PFSK-1 (cell line): ENCODE measurements at regions not wholly inside any gene's neighbourhood (a gene's known extent, or its start where the extent isn't known, plus 50 kb on each side); places are given as distances from the start of the nearest gene placed in this dataset.

ENCODE experiments used
- FOXP2 ChIP-seq: optimal IDR thresholded peaks from 2 replicates; pipeline ENCODE3; 2011; ENCODE audit warnings: borderline replicate concordance, control low read depth, inconsistent platforms; ENCODE audit not compliant: insufficient read depth; ENCODE audit errors: extremely low read length, extremely low read depth
- POLR2AphosphoS5 ChIP-seq: IDR thresholded peaks from 2 replicates; pipeline ENCODE4 v1.6.1; 2012; ENCODE audit warnings: low read depth, mild to moderate bottlenecking, control low read depth, low read length, moderate library complexity
- SIN3A ChIP-seq: IDR thresholded peaks from 2 replicates; pipeline ENCODE4 v1.6.1; 2012; ENCODE audit warnings: mild to moderate bottlenecking, low read length, moderate library complexity, borderline replicate concordance; ENCODE audit not compliant: insufficient read depth
- TAF1 ChIP-seq: IDR thresholded peaks from 2 replicates; pipeline ENCODE4 v1.6.1; 2012; ENCODE audit warnings: low read length, control low read depth, borderline replicate concordance; ENCODE audit not compliant: insufficient read depth
- TF ChIP-seq, protein P1 (sequence below), 2 experiments: IDR thresholded peaks; 2 replicates each; pipeline versions ENCODE4 v1.6.1 to v1.8.0; 2011 to 2012; ENCODE audit warnings: low read depth in 2 of 2, low read length in 2 of 2, control low read depth in 1 of 2, inconsistent platforms in 1 of 2, mild to moderate bottlenecking in 1 of 2, moderate library complexity in 1 of 2; ENCODE audit not compliant: insufficient read depth in 1 of 2

- TF ChIP-seq POLR2AphosphoS5 (no peak), SIN3A (no peak), FOXP2 (no peak), TAF1 (no peak)
- TF ChIP-seq, protein P1, sequence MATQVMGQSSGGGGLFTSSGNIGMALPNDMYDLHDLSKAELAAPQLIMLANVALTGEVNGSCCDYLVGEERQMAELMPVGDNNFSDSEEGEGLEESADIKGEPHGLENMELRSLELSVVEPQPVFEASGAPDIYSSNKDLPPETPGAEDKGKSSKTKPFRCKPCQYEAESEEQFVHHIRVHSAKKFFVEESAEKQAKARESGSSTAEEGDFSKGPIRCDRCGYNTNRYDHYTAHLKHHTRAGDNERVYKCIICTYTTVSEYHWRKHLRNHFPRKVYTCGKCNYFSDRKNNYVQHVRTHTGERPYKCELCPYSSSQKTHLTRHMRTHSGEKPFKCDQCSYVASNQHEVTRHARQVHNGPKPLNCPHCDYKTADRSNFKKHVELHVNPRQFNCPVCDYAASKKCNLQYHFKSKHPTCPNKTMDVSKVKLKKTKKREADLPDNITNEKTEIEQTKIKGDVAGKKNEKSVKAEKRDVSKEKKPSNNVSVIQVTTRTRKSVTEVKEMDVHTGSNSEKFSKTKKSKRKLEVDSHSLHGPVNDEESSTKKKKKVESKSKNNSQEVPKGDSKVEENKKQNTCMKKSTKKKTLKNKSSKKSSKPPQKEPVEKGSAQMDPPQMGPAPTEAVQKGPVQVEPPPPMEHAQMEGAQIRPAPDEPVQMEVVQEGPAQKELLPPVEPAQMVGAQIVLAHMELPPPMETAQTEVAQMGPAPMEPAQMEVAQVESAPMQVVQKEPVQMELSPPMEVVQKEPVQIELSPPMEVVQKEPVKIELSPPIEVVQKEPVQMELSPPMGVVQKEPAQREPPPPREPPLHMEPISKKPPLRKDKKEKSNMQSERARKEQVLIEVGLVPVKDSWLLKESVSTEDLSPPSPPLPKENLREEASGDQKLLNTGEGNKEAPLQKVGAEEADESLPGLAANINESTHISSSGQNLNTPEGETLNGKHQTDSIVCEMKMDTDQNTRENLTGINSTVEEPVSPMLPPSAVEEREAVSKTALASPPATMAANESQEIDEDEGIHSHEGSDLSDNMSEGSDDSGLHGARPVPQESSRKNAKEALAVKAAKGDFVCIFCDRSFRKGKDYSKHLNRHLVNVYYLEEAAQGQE (IDR thresholded peaks at IDR 0.05; ENCODE audit: insufficient read depth in 1 of 2, low read depth in 2 of 2, low read length in 2 of 2), result no peak
These were observed 460.4 kb upstream of the DYNLRB2 start for GRCh38 chr16:80080287-80080851.

GRCh38 chr16:80079072-80079471 lies 461.7 kb upstream of the DYNLRB2 start:
- TF ChIP-seq TAF1 (no peak), SIN3A (no peak), POLR2AphosphoS5 (no peak), FOXP2 (no peak)
- TF ChIP-seq, protein P1 (IDR thresholded peaks at IDR 0.05; ENCODE audit: insufficient read depth in 1 of 2, low read depth in 2 of 2, low read length in 2 of 2), result no peak

- TF ChIP-seq FOXP2, result no peak
- TF ChIP-seq POLR2AphosphoS5, result no peak
- no peak for TF ChIP-seq SIN3A
- no peak for TF ChIP-seq TAF1
- TF ChIP-seq, protein P1 (IDR thresholded peaks at IDR 0.05; ENCODE audit: insufficient read depth in 1 of 2, low read depth in 2 of 2, low read length in 2 of 2), result no peak
These were observed 463.1 kb upstream of the DYNLRB2 start for GRCh38 chr16:80077696-80078095.

DNA sequence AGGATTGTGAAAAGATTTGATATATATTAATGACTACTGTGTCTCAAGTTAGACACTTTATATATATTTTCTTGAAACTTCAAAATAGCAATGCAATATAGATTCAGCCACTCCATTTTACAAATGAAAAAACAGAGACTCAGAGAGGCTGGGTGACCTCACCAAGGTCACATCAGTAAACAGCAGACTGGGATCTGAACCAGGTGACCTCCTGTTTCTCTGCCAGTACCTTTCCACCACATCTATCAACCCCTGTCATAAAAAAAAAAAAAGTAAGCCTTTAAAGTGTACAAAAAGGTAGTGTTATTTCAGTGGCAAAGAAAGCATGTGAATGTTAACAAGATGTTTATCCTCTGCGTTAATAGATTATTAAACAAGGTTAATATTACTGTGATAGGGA lies 466.5 kb upstream of the DYNLRB2 start:
- TF ChIP-seq, protein P1 (IDR thresholded peaks at IDR 0.05; ENCODE audit: insufficient read depth in 1 of 2, low read depth in 2 of 2, low read length in 2 of 2), result no peak
- no peak for TF ChIP-seq SIN3A
- TF ChIP-seq FOXP2, result no peak
- TF ChIP-seq TAF1, result no peak
- TF ChIP-seq POLR2AphosphoS5, result no peak

DNA sequence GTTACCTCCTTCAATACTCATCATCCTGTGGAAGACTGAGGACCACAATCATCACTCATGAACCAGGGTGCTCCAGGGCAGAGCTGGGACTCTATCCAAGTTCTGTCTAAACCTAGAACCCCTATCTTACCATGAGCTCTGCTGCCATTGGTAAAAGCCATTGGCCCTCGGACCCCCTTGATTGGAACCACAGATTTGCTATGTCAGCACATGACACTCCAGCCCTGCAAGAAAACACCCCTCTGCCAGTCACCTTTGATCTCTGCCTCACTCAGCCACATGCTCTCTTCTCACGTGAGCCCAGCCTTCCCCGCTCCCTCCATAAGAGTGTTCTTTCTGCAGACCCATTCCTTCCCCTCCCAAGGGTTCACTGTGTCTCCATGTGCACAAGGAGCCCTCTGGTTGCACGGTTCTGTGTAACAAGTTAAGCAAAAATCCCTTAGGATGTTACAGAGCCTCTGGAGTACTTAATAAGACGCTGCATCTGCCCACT lies 468.8 kb upstream of the DYNLRB2 start:
- no peak for TF ChIP-seq SIN3A
